ENCODE measurements at regions not wholly inside any gene's neighbourhood (a gene's known extent, or its start where the extent isn't known, plus 50 kb on each side); places are given as distances from the start of the nearest gene placed in this dataset.

- no peak for TF ChIP-seq CTCF (IDR thresholded peaks at IDR 0.05)
- TF ChIP-seq POLR2A (IDR thresholded peaks at IDR 0.05), result no peak
Observed at GRCh38 chr20:19935842-19936241, 81.3 kb upstream of the NAA20 start.
